Suppressor macrophage treated with lipopolysaccharide for 4 hours (primary cell): ENCODE measurements at regions not wholly inside any gene's neighbourhood (a gene's known extent, or its start where the extent isn't known, plus 50 kb on each side); places are given as distances from the start of the nearest gene placed in this dataset.
"Not testable (repeated sequence)": the region's sequence is repeated elsewhere in the genome, so short reads cannot be mapped to it uniquely, and the experiment has no call there.

ENCODE experiments used
- DNase-seq: peaks from one replicate; pipeline ENCODE4 v3.0.0-alpha.2; 2020

- no peak for DNase-seq
These were observed 174.3 kb upstream of the PWP1 start for GRCh38 chr12:107511292-107511691.

DNA sequence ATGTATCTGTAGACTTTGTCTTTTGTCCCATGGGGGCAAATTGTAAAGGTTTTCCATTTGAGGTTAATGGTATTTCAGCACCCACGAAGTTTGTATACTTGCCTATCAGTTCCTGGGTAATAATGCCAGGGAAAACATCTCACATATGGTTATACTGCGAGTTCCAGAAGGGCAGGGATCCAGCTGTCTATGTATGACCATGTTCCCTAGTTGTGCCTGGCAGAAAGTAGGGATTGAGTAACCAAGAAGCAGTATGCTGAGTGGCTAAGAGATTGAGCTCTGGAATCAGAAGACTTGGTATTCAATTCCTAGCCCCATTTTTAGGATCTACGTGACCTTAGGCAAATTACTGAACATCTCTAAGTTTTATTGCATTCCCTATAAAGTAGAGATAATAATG lies 173.2 kb upstream of the PWP1 start:
- no peak for DNase-seq

DNA sequence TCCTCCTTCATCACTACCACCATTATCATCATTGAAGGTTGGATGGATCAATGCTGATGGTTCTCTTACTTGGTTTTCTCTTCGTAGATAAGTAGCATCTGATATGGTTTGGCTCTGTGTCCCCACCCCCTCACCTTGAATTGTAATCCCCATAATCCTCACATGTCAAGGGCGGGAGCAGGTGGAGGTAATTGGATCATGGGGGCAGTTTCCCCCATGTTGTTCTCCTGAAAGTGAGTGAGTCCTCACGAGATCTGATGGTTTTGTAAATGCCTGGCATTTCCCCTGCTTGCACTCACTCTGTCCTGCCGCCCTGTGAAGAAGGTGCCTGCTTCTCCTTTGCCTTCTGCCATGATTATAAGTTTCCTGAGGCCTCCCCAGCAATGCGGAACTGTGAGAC lies 172.4 kb upstream of the PWP1 start:
- DNase-seq, result no peak

- no peak for DNase-seq
These were observed 171.8 kb upstream of the PWP1 start for GRCh38 chr12:107513636-107514400.

GRCh38 chr12:107514887-107515445 lies 170.6 kb upstream of the PWP1 start:
- DNase-seq, result peak; percentile 9

DNA sequence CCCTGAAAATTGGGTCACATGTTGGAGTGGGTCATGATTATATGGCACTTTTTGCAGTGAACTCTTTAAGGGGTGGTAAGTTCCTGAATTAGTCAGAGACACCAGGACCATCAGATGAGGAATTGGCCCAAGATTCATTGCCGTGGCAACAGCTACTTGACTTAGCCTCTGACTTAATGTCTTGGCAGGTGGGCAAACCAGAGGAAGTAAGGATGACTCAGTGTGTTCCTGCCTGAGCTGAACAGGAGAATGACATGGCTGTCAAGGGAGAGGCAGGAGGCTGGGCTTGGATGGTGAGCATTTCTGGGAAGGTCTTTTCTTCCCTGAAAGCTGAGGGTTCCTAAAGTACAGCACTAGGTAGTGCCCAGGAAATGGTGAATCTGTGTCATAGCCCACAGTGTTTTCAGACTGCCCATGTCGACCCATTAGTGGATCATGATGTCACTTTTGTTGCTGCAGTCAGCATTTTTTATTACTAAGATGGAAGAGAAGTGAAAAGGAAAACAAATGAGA lies 170.1 kb upstream of the PWP1 start:
- peak; percentile 64 for DNase-seq

DNA sequence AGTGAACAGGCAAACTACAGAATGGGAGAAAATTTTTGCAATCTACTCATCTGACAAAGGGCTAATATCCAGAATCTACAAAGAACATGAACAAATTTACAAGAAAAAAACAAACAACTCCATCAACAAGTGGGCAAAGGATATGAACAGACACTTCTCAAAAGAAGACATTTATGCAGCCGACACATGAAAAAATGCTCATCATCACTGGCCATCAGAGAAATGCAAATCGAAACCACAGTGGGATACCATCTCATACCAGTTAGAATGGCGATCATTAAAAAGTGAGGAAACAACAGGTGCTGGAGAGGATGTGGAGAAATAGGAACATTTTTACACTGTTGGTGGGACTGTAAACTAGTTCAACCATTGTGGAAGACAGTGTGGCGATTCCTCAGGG lies 167.8 kb upstream of the PWP1 start:
- DNase-seq, result not testable (repeated sequence)

- no peak for DNase-seq
These were observed 166.7 kb upstream of the PWP1 start for GRCh38 chr12:107518868-107519267.

- DNase-seq, result peak; percentile 3
These were observed 165.4 kb upstream of the PWP1 start for GRCh38 chr12:107519906-107520859.

- no peak for DNase-seq
These were observed 163.7 kb upstream of the PWP1 start for GRCh38 chr12:107521826-107522355.

- DNase-seq, result no peak
These were observed 162.7 kb upstream of the PWP1 start for GRCh38 chr12:107522692-107523477.

DNA sequence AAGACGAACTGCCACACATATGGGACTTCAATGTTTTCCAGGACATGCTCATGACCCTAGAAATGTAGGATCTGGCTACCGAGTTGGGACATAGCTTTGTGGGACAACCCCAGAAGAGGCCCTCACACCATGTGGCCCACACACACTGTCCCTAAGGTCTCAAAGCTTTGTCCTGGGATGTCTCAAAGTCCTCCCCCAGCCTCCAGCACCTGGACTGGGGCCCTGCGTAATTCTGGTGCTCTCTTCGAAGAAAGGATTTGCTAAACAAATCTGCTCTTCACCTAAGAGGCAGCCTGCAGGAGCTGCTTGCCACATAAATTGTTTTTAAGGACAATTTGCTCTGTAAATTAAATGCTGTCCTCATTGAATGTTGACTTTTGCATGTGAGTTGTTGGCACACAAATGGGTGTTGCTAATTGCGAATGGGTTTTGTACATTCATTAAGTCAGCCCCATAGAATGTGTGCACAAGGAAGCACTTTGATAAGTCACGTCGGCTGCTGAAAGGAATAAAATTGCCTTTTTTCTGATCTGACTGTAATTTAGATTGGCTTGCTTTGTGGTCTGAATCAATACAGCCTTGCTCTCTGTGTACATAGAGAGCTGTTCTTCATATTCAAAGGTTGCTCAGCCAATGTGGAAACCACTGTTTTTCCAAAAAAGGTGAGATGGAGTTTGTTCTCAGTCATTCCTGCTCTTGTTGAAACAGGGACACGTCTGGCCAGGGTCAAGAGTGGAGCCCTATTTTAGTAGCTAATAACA lies 161.6 kb upstream of the PWP1 start:
- DNase-seq, result no peak

- no peak for DNase-seq
These were observed 160.4 kb upstream of the PWP1 start for GRCh38 chr12:107525063-107525718.

GRCh38 chr12:107525719-107526554 lies 159.7 kb upstream of the PWP1 start:
- DNase-seq, result no peak

- DNase-seq, result no peak
These were observed 158.9 kb upstream of the PWP1 start for GRCh38 chr12:107526555-107527180.

- no peak for DNase-seq
These were observed 156.8 kb upstream of the PWP1 start for GRCh38 chr12:107528731-107529365.

GRCh38 chr12:107529991-107530390 lies 155.6 kb upstream of the PWP1 start:
- no peak for DNase-seq

DNA sequence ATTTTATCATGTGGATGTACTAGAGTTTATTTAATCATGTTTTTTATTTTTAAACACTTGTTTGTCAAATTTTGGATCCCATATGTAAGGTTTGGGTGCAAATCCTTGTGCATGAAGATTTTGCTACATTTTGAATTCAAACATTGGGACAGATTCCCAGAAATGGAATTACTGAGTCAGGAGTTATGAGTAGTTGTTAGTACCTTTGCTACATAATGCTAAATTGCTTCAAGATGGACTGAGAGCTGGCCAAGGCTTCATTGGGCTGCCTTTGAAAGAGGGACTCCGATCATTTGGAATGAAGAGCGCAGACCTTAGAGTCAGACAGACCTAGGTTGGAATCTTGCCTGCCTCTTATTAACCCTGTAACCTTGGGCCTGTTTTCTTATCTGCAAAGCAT lies 154.9 kb upstream of the PWP1 start:
- DNase-seq, result no peak

DNA sequence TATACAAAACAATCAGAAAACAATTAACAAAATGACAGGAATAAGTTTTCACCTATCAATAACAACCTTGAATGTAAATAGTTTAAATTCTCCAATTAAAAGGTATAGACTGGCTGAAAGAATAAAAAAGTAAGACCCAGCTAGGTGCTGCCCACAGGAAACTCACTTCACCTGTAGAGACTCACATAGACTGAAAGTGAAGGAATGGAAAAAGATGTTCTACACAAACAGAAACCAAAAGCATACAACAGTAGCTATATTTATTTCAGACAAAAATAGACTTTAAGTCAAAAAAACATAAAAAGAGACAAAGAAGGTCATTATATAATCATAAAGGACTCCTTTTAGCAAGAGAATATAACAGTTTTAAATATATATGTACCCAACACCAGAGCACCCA lies 152.4 kb upstream of the PWP1 start:
- DNase-seq, result no peak
